PFSK-1 (cell line): ENCODE measurements at regions not wholly inside any gene's neighbourhood (a gene's known extent, or its start where the extent isn't known, plus 50 kb on each side); places are given as distances from the start of the nearest gene placed in this dataset.

ENCODE experiments used
- POLR2AphosphoS5 ChIP-seq: IDR thresholded peaks from 2 replicates; pipeline ENCODE4 v1.6.1; 2012; ENCODE audit warnings: low read depth, mild to moderate bottlenecking, control low read depth, low read length, moderate library complexity
- SIN3A ChIP-seq: IDR thresholded peaks from 2 replicates; pipeline ENCODE4 v1.6.1; 2012; ENCODE audit warnings: mild to moderate bottlenecking, low read length, moderate library complexity, borderline replicate concordance; ENCODE audit not compliant: insufficient read depth
- TAF1 ChIP-seq: IDR thresholded peaks from 2 replicates; pipeline ENCODE4 v1.6.1; 2012; ENCODE audit warnings: low read length, control low read depth, borderline replicate concordance; ENCODE audit not compliant: insufficient read depth

GRCh38 chr4:130110770-130111169 lies 1014.8 kb downstream of the C4orf33 start:
- TF ChIP-seq POLR2AphosphoS5 = no peak
- TF ChIP-seq TAF1 = no peak
- no peak for TF ChIP-seq SIN3A
